Trophoblast cell (in vitro differentiated cells and primary cell): ENCODE measurements at regions not wholly inside any gene's neighbourhood (a gene's known extent, or its start where the extent isn't known, plus 50 kb on each side); places are given as distances from the start of the nearest gene placed in this dataset.
"Not testable (repeated sequence)": the region's sequence is repeated elsewhere in the genome, so short reads cannot be mapped to it uniquely, and the experiment has no call there.

Source experiments
- DNase-seq, 2 donors: peaks; one replicate each; pipeline ENCODE4 v3.0.0-alpha.2; 2016
- H2AFZ ChIP-seq: 2 replicates; pipeline ENCODE4 v1.6.1; 2013; ENCODE audit warnings: low read length, moderate library complexity, mild to moderate bottlenecking; ENCODE audit not compliant: insufficient read depth, poor library complexity
- H2AK5ac ChIP-seq: 2 replicates; pipeline ENCODE4 v1.6.1; 2013; ENCODE audit warnings: mild to moderate bottlenecking, low read length
- H2BK120ac ChIP-seq: 2 replicates; pipeline ENCODE4 v1.6.1; 2013; ENCODE audit warnings: low read length, mild to moderate bottlenecking, moderate library complexity; ENCODE audit not compliant: insufficient read depth, poor library complexity
- H2BK12ac ChIP-seq: 2 replicates; pipeline ENCODE4 v1.6.1; 2013; ENCODE audit warnings: mild to moderate bottlenecking, low read length, moderate library complexity
- H2BK5ac ChIP-seq: 2 replicates; pipeline ENCODE4 v1.6.1; 2013; ENCODE audit warnings: low read length, low read depth, moderate library complexity, mild to moderate bottlenecking; ENCODE audit not compliant: poor library complexity
- H3K14ac ChIP-seq: 2 replicates; pipeline ENCODE4 v1.6.1; 2013; ENCODE audit warnings: mild to moderate bottlenecking, low read length
- H3K18ac ChIP-seq: 2 replicates; pipeline ENCODE4 v1.6.1; 2013; ENCODE audit warnings: mild to moderate bottlenecking, low read length
- H3K23ac ChIP-seq: 2 replicates; pipeline ENCODE4 v1.6.1; 2013; ENCODE audit warnings: low read length
- H3K27ac ChIP-seq: 2 replicates; pipeline ENCODE4 v1.5.1; 2013; ENCODE audit warnings: low read depth, mild to moderate bottlenecking, inconsistent platforms, low read length, moderate library complexity
- H3K27me3 ChIP-seq: 2 replicates; pipeline ENCODE4 v1.6.1; 2013; ENCODE audit warnings: inconsistent platforms, mild to moderate bottlenecking, low read length, moderate library complexity; ENCODE audit not compliant: insufficient read depth
- H3K36me3 ChIP-seq, 2 experiments: 1 replicate in 1 of 2; 2 replicates in 1 of 2; pipeline ENCODE4 v1.6.1; 2013; ENCODE audit warnings: low read length in 2 of 2, mild to moderate bottlenecking in 2 of 2, moderate library complexity in 1 of 2; ENCODE audit not compliant: insufficient read depth in 2 of 2, control insufficient read depth in 1 of 2
- H3K4ac ChIP-seq: 2 replicates; pipeline ENCODE4 v1.6.1; 2013; ENCODE audit warnings: low read depth, mild to moderate bottlenecking, low read length, moderate library complexity
- H3K4me1 ChIP-seq, 2 experiments: 1 replicate in 1 of 2; 2 replicates in 1 of 2; pipeline ENCODE4 v1.6.1; 2013; ENCODE audit warnings: low read length in 2 of 2, mild to moderate bottlenecking in 2 of 2, moderate library complexity in 1 of 2; ENCODE audit not compliant: insufficient read depth in 2 of 2, control insufficient read depth in 1 of 2
- H3K4me2 ChIP-seq: 2 replicates; pipeline ENCODE4 v1.6.1; 2013; ENCODE audit warnings: inconsistent platforms, mild to moderate bottlenecking, low read length, moderate library complexity
- H3K4me3 ChIP-seq: 2 replicates; pipeline ENCODE4 v1.5.1; 2013; ENCODE audit warnings: mild to moderate bottlenecking, low read depth, low read length, inconsistent platforms
- H3K79me1 ChIP-seq: one replicate; pipeline ENCODE4 v1.6.1; 2013; ENCODE audit warnings: low read length
- H3K79me2 ChIP-seq: 2 replicates; pipeline ENCODE4 v1.6.1; 2013; ENCODE audit warnings: low read length, mild to moderate bottlenecking; ENCODE audit not compliant: control insufficient read depth, insufficient read depth, poor library complexity
- H3K9ac ChIP-seq: 2 replicates; pipeline ENCODE4 v1.6.1; 2013; ENCODE audit warnings: mild to moderate bottlenecking, low read length
- H3K9me3 ChIP-seq: 2 replicates; pipeline ENCODE4 v1.6.1; 2013; ENCODE audit warnings: low read depth, mild to moderate bottlenecking, control low read depth, inconsistent platforms, low read length; ENCODE audit not compliant: insufficient read depth
- H4K12ac ChIP-seq: 2 replicates; pipeline ENCODE4 v1.6.1; 2013; ENCODE audit warnings: low read depth, mild to moderate bottlenecking, low read length, moderate library complexity
- H4K8ac ChIP-seq: 2 replicates; pipeline ENCODE4 v1.6.1; 2013; ENCODE audit warnings: low read depth, mild to moderate bottlenecking, low read length, moderate library complexity
- H4K91ac ChIP-seq: one replicate; pipeline ENCODE4 v1.6.1; 2013; ENCODE audit warnings: low read depth, mild to moderate bottlenecking, low read length, moderate library complexity
- WGBS: extraction: QIAGEN DNeasy Blood & Tissue Kit; methylation state at CpG from one replicate; pipeline ENCODE4 v1.1.7; 2013; ENCODE audit warnings: missing lambda C conversion rate; ENCODE audit not compliant: insufficient read length, insufficient coverage; ENCODE audit errors: extremely low coverage; 5-methylcytosine and 5-hydroxymethylcytosine counted together

GRCh38 chr6:72564231-72564630, 57.6 kb upstream of the KCNQ5 start:
- Histone ChIP-seq H3K23ac (no peak overlapping the region), H3K4me3 (no peak overlapping the region), H3K27ac (no peak overlapping the region), H3K9me3 (no peaks in the 10 kb centered on the region), H3K79me2 (no peaks in the 10 kb centered on the region), H2AFZ (no peak overlapping the region), H2BK120ac (no peak overlapping the region), H4K91ac (no peak overlapping the region), H3K4me1 (no peaks in the 10 kb centered on the region), H3K36me3 (no peaks in the 10 kb centered on the region), H4K12ac (no peak overlapping the region), H3K79me1 (no peaks in the 10 kb centered on the region), H4K8ac (no peak overlapping the region), H3K27me3 (no peaks in the 10 kb centered on the region), H3K18ac (no peak overlapping the region), H2BK5ac (no peak overlapping the region), H2BK12ac (no peak overlapping the region), H3K14ac (no peak overlapping the region), H3K9ac (no peak overlapping the region), H3K4me2 (no peak overlapping the region), H3K4ac (no peak overlapping the region), H2AK5ac (no peak overlapping the region)
- no CpG with 5 or more reads among the region's 1 CpG for WGBS
- no peak for DNase-seq

- not testable (repeated sequence) for H3K18ac ChIP-seq, H3K79me1 ChIP-seq, H2BK5ac ChIP-seq, H3K27me3 ChIP-seq, H3K79me2 ChIP-seq, H2BK120ac ChIP-seq, H3K4ac ChIP-seq, DNase-seq, H3K23ac ChIP-seq, H3K14ac ChIP-seq, H4K91ac ChIP-seq, H3K4me1 ChIP-seq, H3K4me2 ChIP-seq, H3K27ac ChIP-seq, H3K9ac ChIP-seq, H4K8ac ChIP-seq, H4K12ac ChIP-seq, H3K4me3 ChIP-seq, H3K9me3 ChIP-seq, H2BK12ac ChIP-seq, H2AFZ ChIP-seq, H3K36me3 ChIP-seq, H2AK5ac ChIP-seq
- WGBS: no CpG with 5 or more reads among the region's 4 CpGs
Observed at GRCh38 chr6:72571993-72572392, 49.9 kb upstream of the KCNQ5 start.
